Activated B cell treated with CpG ODN at 0.5 μM for 24 hours (primary cell): ENCODE measurements at regions not wholly inside any gene's neighbourhood (a gene's known extent, or its start where the extent isn't known, plus 50 kb on each side); places are given as distances from the start of the nearest gene placed in this dataset.
A peak's percentile ranks its signal among the peaks of the same experiment; 100 is the strongest.

Experiments
- ATAC-seq: fragments of 200-7000 bp; cut with Tn5 transposase; one replicate; pipeline ENCODE4 v1.10.0; 2021; ENCODE audit warnings: low read depth, mild to moderate bottlenecking, moderate library complexity
- CTCF ChIA-PET: fragments of 350-600 bp; sonication (Branson Sonifier 250); formaldehyde crosslinking; loops from one replicate; lab custom pipeline; 2021; ENCODE audit warnings: antibody characterized with exemption; lab: Charles Lee
- POLR2A ChIA-PET: fragments of 350-600 bp; sonication (Branson Sonifier 250); formaldehyde crosslinking; loops from one replicate; lab custom pipeline; 2021; ENCODE audit warnings: antibody characterized with exemption; lab: Charles Lee
- DNase-seq: peaks from one replicate; pipeline ENCODE4 v3.0.0; 2022
- H3K27ac Mint-ChIP-seq: one replicate; pipeline ENCODE4 v1.8.0; 2020; ENCODE audit warnings: mixed read lengths
- H3K27me3 Mint-ChIP-seq: one replicate; pipeline ENCODE4 v1.8.0; 2021; ENCODE audit warnings: mixed read lengths
- H3K36me3 Mint-ChIP-seq: one replicate; pipeline ENCODE4 v1.8.0; 2021; ENCODE audit warnings: low read depth, mixed read lengths
- H3K4me1 Mint-ChIP-seq: one replicate; pipeline ENCODE4 v1.8.0; 2021; ENCODE audit warnings: mixed read lengths
- H3K4me3 Mint-ChIP-seq: one replicate; pipeline ENCODE4 v1.8.0; 2020; ENCODE audit warnings: mild to moderate bottlenecking, mixed read lengths
- H3K9me3 Mint-ChIP-seq: one replicate; pipeline ENCODE4 v1.8.0; 2020; ENCODE audit warnings: mixed read lengths
- intact Hi-C: fragments of 100-400 bp; cut with micrococcal nuclease; formaldehyde crosslinking; loops from one replicate; pipeline ENCODE4 v1.15.1; 2024
- TF ChIP-seq, protein P1 (sequence below): fragments of 200-600 bp; IDR thresholded peaks from one replicate; pipeline ENCODE4 v1.8.0; 2022; ENCODE audit warnings: antibody characterized with exemption, mild to moderate bottlenecking

DNA sequence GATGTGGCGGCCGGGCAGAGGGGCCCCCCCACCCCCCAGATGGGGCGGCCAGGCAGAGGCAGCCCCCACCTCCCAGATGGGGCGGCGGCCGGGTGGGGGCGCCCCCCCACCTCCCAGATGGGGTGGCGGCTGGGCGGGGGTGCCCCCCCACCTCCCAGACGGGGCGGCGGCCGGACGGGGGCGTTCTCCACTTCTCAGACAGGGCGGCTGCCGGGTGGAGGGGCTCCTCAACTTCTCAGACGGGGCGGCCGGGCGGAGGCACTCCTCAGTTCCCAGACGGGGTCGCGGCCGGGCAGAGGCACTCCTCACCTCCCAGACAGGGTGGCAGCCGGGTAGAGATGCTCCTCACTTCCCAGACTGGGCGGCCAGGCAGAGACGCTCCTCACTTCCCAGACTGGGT lies 469.8 kb downstream of the PCNX1 start:
- Mint-ChIP-seq H3K4me1 (peaks cover 68% of the 10 kb centered on the region), H3K36me3 (peaks cover 19% of the 10 kb centered on the region), H3K9me3 (peaks cover 4% of the 10 kb centered on the region), H3K27ac (peak overlapping the region; percentile 35), H3K27me3 (no peaks in the 10 kb centered on the region), H3K4me3 (no peak overlapping the region)
- CTCF ChIA-PET = no interaction called here
- no peak for DNase-seq
- intact Hi-C loops = no loop called here
- no peak for ATAC-seq
- POLR2A ChIA-PET = interaction anchor here (1.2 kb wide), 1 partner anchor 11 kb away, joined by 4 read pairs; no protein-coding TSS in a partner anchor
- TF ChIP-seq, protein P1, sequence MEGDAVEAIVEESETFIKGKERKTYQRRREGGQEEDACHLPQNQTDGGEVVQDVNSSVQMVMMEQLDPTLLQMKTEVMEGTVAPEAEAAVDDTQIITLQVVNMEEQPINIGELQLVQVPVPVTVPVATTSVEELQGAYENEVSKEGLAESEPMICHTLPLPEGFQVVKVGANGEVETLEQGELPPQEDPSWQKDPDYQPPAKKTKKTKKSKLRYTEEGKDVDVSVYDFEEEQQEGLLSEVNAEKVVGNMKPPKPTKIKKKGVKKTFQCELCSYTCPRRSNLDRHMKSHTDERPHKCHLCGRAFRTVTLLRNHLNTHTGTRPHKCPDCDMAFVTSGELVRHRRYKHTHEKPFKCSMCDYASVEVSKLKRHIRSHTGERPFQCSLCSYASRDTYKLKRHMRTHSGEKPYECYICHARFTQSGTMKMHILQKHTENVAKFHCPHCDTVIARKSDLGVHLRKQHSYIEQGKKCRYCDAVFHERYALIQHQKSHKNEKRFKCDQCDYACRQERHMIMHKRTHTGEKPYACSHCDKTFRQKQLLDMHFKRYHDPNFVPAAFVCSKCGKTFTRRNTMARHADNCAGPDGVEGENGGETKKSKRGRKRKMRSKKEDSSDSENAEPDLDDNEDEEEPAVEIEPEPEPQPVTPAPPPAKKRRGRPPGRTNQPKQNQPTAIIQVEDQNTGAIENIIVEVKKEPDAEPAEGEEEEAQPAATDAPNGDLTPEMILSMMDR = no peak

DNA sequence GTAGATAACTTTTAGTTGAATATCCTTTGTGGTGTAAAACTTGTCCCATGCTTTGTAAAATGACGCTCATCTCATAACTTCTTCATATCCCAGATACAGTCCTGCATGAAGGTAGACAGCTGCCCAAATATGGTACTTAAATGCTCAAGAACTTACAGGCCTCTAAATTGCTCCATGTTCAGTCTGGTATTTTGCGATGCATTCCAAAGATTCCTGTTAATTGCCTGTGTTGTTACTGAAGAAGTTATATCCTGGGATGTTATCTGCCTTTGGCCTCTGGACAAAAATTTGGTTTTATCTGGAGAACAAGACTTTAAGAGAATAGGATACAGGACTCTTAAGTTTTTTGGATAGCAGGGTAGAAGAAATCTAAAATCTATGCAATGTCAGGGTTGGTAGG lies 473.0 kb downstream of the PCNX1 start:
- Mint-ChIP-seq H3K36me3 (peaks cover 32% of the 10 kb centered on the region), H3K4me1 (peaks cover 78% of the 10 kb centered on the region), H3K27me3 (no peaks in the 10 kb centered on the region), H3K4me3 (no peak overlapping the region), H3K9me3 (peaks cover 4% of the 10 kb centered on the region), H3K27ac (no peak overlapping the region)
- ATAC-seq (no peak), DNase-seq (no peak)
- intact Hi-C loops = no loop called here
- TF ChIP-seq, protein P1 = no peak
- ChIA-PET POLR2A (interaction anchor here (1.3 to 1.8 kb wide), 2 partner anchors 9 to 19 kb away, joined by 3 to 7 read pairs; no protein-coding TSS in a partner anchor), CTCF (no interaction called here)

DNA sequence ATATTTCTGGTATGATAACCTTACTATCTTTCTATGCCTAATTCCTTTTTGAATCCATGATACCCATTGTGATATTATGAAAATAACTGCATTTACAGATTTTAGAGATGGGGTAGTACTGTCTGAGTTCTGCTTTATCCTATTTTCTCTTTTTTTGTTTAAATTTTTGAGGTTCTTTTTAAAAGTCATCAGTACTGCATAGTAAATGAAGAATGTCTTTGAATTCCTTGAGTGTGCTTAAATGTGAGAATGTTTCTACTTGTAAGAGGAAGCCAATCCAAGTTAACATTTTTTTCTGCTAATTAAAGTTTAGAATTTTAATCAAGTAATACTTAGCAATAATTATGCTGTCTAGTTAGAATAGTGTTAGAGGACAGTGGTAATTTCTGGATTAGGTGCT lies 474.6 kb downstream of the PCNX1 start:
- Mint-ChIP-seq H3K27me3 (no peaks in the 10 kb centered on the region), H3K4me1 (peaks cover 81% of the 10 kb centered on the region), H3K4me3 (no peak overlapping the region), H3K27ac (no peak overlapping the region), H3K9me3 (peaks cover 4% of the 10 kb centered on the region), H3K36me3 (peaks cover 36% of the 10 kb centered on the region)
- POLR2A ChIA-PET = interaction anchor here (0.9 to 1.8 kb wide), 2 partner anchors 10 to 14 kb away, joined by 5 to 7 read pairs; no protein-coding TSS in a partner anchor
- CTCF ChIA-PET = no interaction called here
- TF ChIP-seq, protein P1 = no peak
- intact Hi-C loops = no loop called here
- DNase-seq = no peak
- no peak for ATAC-seq

DNA sequence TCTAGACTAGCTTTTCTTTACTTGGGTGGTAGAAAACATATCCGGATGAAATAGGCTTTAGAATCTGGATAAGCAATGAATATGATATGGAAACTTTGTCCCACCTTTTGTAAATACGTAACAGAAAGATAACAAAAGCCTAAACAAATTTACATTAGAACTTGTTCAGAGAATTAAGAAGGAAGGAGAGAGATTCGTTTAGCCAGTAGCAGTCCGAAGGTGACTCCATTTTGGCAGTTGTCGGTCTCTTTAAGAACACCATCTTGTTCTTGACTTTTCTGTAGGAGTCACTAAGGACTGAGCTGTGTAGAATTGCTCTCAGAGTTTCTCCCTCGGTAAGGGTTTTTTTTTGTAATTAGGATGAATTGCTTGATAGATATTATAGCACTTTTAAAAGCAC lies 475.1 kb downstream of the PCNX1 start:
- DNase-seq (no peak), ATAC-seq (no peak)
- H3K27ac Mint-ChIP-seq = peak overlapping the region; percentile 46
- peaks cover 4% of the 10 kb centered on the region for H3K9me3 Mint-ChIP-seq
- no peaks in the 10 kb centered on the region for H3K27me3 Mint-ChIP-seq
- H3K36me3 Mint-ChIP-seq = peaks cover 35% of the 10 kb centered on the region
- H3K4me1 Mint-ChIP-seq = peaks cover 82% of the 10 kb centered on the region
- H3K4me3 Mint-ChIP-seq = no peak overlapping the region
- intact Hi-C loops = no loop called here
- TF ChIP-seq, protein P1 = no peak
- POLR2A ChIA-PET = interaction anchor here (0.9 kb wide), 1 partner anchor 15 kb away, joined by 5 read pairs; no protein-coding TSS in a partner anchor
- CTCF ChIA-PET = no interaction called here

DNA sequence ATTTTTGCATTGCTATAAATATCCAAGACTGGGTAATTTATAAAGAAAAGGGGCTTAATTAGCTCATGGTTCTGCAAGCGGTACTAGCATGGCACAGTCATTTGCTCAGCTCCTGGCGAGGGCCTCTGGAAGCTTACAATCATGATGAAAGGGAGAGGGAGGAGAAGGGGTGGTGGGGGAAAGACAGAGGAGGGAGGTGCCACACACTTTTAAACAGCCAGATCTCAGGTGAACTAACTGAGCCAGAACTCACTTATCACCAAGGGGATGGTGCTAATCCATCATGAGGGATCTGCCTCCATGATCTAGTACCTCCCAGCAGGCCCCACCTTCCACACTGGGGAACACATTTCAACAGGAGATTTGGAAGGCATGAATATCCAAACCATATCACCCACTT lies 476.3 kb downstream of the PCNX1 start:
- Mint-ChIP-seq H3K27me3 (no peaks in the 10 kb centered on the region), H3K4me3 (no peak overlapping the region), H3K27ac (peak overlapping the region; percentile 57), H3K9me3 (no peaks in the 10 kb centered on the region), H3K36me3 (peaks cover 30% of the 10 kb centered on the region), H3K4me1 (peaks cover 80% of the 10 kb centered on the region)
- DNase-seq (no peak), ATAC-seq (no peak)
- ChIA-PET POLR2A (interaction anchor here (0.6 kb wide), 1 partner anchor 13 kb away, joined by 5 read pairs; no protein-coding TSS in a partner anchor), CTCF (no interaction called here)
- TF ChIP-seq, protein P1 = no peak
- intact Hi-C loops = no loop called here
